GM21360 (cell line): ENCODE measurements at regions not wholly inside any gene's neighbourhood (a gene's known extent, or its start where the extent isn't known, plus 50 kb on each side); places are given as distances from the start of the nearest gene placed in this dataset.

Experiments used
- ATAC-seq: cut with Tn5 transposase; IDR thresholded peaks from one replicate; pipeline ENCODE4 v1.9.1; 2021; ENCODE audit warnings: mild to moderate bottlenecking, moderate library complexity; ENCODE audit not compliant: unreplicated experiment

GRCh38 chr7:18305866-18306265 is 189.7 kb upstream of the HDAC9 start:
- no peak for ATAC-seq

- no peak for ATAC-seq
Observed at GRCh38 chr7:18306696-18307095, 188.9 kb upstream of the HDAC9 start.

GRCh38 chr7:18308938-18309337 is 186.6 kb upstream of the HDAC9 start:
- no peak for ATAC-seq

GRCh38 chr7:18312482-18312881 is 183.1 kb upstream of the HDAC9 start:
- no peak for ATAC-seq

GRCh38 chr7:18313965-18314364 is 181.6 kb upstream of the HDAC9 start:
- no peak for ATAC-seq

GRCh38 chr7:18315241-18315640 is 180.3 kb upstream of the HDAC9 start:
- no peak for ATAC-seq

GRCh38 chr7:18317941-18318340 is 177.6 kb upstream of the HDAC9 start:
- no peak for ATAC-seq

- ATAC-seq: no peak
Observed at GRCh38 chr7:18320422-18320821, 175.1 kb upstream of the HDAC9 start.

GRCh38 chr7:18320971-18321567 is 174.5 kb upstream of the HDAC9 start:
- ATAC-seq: peak; percentile 89

GRCh38 chr7:18330548-18330947 is 165.0 kb upstream of the HDAC9 start:
- ATAC-seq: no peak

GRCh38 chr7:18336626-18337025 is 158.9 kb upstream of the HDAC9 start:
- no peak for ATAC-seq

- no peak for ATAC-seq
Observed at GRCh38 chr7:18337048-18337809, 158.3 kb upstream of the HDAC9 start.

GRCh38 chr7:18338910-18339523 is 156.5 kb upstream of the HDAC9 start:
- no peak for ATAC-seq

- no peak for ATAC-seq
Observed at GRCh38 chr7:18341756-18342155, 153.8 kb upstream of the HDAC9 start.

- no peak for ATAC-seq
Observed at GRCh38 chr7:18343047-18343446, 152.5 kb upstream of the HDAC9 start.

- ATAC-seq: no peak
Observed at GRCh38 chr7:18344536-18344935, 151.0 kb upstream of the HDAC9 start.

GRCh38 chr7:18345641-18346234 is 149.8 kb upstream of the HDAC9 start:
- no peak for ATAC-seq

GRCh38 chr7:18347170-18347569 is 148.4 kb upstream of the HDAC9 start:
- ATAC-seq: no peak

GRCh38 chr7:18350678-18351077 is 144.9 kb upstream of the HDAC9 start:
- no peak for ATAC-seq

GRCh38 chr7:18352339-18353255 is 143.0 kb upstream of the HDAC9 start:
- no peak for ATAC-seq

GRCh38 chr7:18353339-18353738 is 142.2 kb upstream of the HDAC9 start:
- no peak for ATAC-seq
